PC-3 (cell line): ENCODE measurements at regions not wholly inside any gene's neighbourhood (a gene's known extent, or its start where the extent isn't known, plus 50 kb on each side); places are given as distances from the start of the nearest gene placed in this dataset.

Experiments
- EZH2 ChIP-seq: fragments of 300-600 bp; sonication (generic); IDR thresholded peaks from one replicate; pipeline ENCODE4 v1.6.1; 2017; ENCODE audit warnings: antibody characterized with exemption, mild to moderate bottlenecking, low read length; ENCODE audit not compliant: unreplicated experiment
- EZH2phosphoT487 ChIP-seq: fragments of 300-600 bp; sonication (generic); IDR thresholded peaks from 2 replicates; pipeline ENCODE4 v1.6.1; 2018; ENCODE audit warnings: mild to moderate bottlenecking, antibody characterized with exemption, low read length, borderline replicate concordance
- TF ChIP-seq, protein P1 (sequence below): fragments of 300-600 bp; sonication (generic); conservative IDR thresholded peaks from 2 replicates; pipeline ENCODE4 v1.5.1; 2017; ENCODE audit warnings: antibody characterized with exemption, low read depth, mild to moderate bottlenecking, low read length

DNA sequence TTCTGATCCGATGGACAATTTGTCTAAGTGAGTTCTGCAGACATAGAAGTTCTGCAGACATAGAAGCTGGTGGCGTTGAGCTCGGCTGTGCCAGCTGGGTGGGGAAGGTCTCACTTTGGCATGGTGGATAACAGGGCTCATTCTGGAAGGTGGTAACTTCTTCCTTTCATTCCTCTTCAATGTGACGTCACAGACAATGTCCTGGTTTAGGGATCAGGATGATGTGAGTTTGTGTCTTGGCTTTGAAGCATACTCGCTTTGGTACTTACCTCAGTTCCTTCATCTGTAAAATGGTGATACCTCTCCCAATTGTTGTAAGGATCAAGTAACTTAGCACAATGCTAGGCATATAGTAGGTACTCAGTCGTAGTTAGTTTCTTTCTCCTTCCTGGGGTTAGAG is 408.8 kb upstream of the ASIC2 start:
- TF ChIP-seq EZH2 = no peak
- TF ChIP-seq EZH2phosphoT487 = no peak
- TF ChIP-seq, protein P1, sequence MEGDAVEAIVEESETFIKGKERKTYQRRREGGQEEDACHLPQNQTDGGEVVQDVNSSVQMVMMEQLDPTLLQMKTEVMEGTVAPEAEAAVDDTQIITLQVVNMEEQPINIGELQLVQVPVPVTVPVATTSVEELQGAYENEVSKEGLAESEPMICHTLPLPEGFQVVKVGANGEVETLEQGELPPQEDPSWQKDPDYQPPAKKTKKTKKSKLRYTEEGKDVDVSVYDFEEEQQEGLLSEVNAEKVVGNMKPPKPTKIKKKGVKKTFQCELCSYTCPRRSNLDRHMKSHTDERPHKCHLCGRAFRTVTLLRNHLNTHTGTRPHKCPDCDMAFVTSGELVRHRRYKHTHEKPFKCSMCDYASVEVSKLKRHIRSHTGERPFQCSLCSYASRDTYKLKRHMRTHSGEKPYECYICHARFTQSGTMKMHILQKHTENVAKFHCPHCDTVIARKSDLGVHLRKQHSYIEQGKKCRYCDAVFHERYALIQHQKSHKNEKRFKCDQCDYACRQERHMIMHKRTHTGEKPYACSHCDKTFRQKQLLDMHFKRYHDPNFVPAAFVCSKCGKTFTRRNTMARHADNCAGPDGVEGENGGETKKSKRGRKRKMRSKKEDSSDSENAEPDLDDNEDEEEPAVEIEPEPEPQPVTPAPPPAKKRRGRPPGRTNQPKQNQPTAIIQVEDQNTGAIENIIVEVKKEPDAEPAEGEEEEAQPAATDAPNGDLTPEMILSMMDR = no peak
